OCI-LY1 (cell line): ENCODE measurements at regions not wholly inside any gene's neighbourhood (a gene's known extent, or its start where the extent isn't known, plus 50 kb on each side); places are given as distances from the start of the nearest gene placed in this dataset.

Source experiments
- H2AFZ ChIP-seq: fragments of 200-600 bp; sonication (generic), shearing (Covaris generic); 2 replicates; pipeline ENCODE4 v1.6.0; 2014; ENCODE audit warnings: antibody characterized with exemption, mild to moderate bottlenecking, low read length
- H3F3A ChIP-seq: fragments of 200-600 bp; sonication (generic), shearing (Covaris generic); 2 replicates; pipeline ENCODE4 v1.6.0; 2014; ENCODE audit warnings: mild to moderate bottlenecking, antibody characterized with exemption, low read length, moderate library complexity; ENCODE audit not compliant: insufficient read depth
- H3K27ac ChIP-seq: fragments of 200-600 bp; sonication (generic); 2 replicates; pipeline ENCODE4 v1.5.1; 2014; ENCODE audit warnings: low read length, mixed run types, mild to moderate bottlenecking, low read depth; ENCODE audit not compliant: poor library complexity, severe bottlenecking
- H3K27me3 ChIP-seq: fragments of 200-600 bp; sonication (generic); 2 replicates; pipeline ENCODE4 v1.6.0; 2014; ENCODE audit warnings: antibody characterized with exemption, mild to moderate bottlenecking, low read length, moderate library complexity; ENCODE audit not compliant: insufficient read depth
- H3K36me3 ChIP-seq: fragments of 200-600 bp; sonication (generic); 2 replicates; pipeline ENCODE4 v1.6.1; 2014; ENCODE audit warnings: mild to moderate bottlenecking, antibody characterized with exemption, low read length, moderate library complexity, mixed read lengths; ENCODE audit not compliant: insufficient read depth
- H3K4me1 ChIP-seq: fragments of 200-600 bp; sonication (generic); 2 replicates; pipeline ENCODE4 v1.5.1; 2014; ENCODE audit warnings: mild to moderate bottlenecking, low read length, moderate library complexity; ENCODE audit not compliant: insufficient read depth, severe bottlenecking
- H3K4me2 ChIP-seq: fragments of 200-600 bp; sonication (generic), shearing (Covaris generic); 2 replicates; pipeline ENCODE4 v1.6.1; 2014; ENCODE audit warnings: low read length
- H3K4me3 ChIP-seq: fragments of 200-600 bp; sonication (generic); 2 replicates; pipeline ENCODE4 v1.5.1; 2014; ENCODE audit warnings: low read length, low read depth, mild to moderate bottlenecking, mixed read lengths; ENCODE audit not compliant: poor library complexity, severe bottlenecking
- H3K79me2 ChIP-seq: fragments of 200-600 bp; shearing (Covaris generic); 2 replicates; pipeline ENCODE4 v1.6.1; 2016; ENCODE audit warnings: mixed run types, low read length, mixed read lengths; ENCODE audit not compliant: insufficient read depth
- H3K9ac ChIP-seq: fragments of 200-600 bp; sonication (generic), shearing (Covaris generic); 2 replicates; pipeline ENCODE4 v1.6.1; 2014; ENCODE audit warnings: mild to moderate bottlenecking, low read length, mixed read lengths
- H3K9me2 ChIP-seq: fragments of 200-600 bp; sonication (generic), shearing (Covaris generic); 2 replicates; pipeline ENCODE4 v1.6.1; 2014; ENCODE audit warnings: low read depth, mild to moderate bottlenecking, low read length, mixed read lengths
- H3K9me3 ChIP-seq: fragments of 200-600 bp; shearing (Covaris generic); 2 replicates; pipeline ENCODE4 v1.6.1; 2014; ENCODE audit warnings: low read length, mixed read lengths
- H4K20me1 ChIP-seq: fragments of 200-600 bp; sonication (generic), shearing (Covaris generic); 2 replicates; pipeline ENCODE4 v1.6.0; 2016; ENCODE audit warnings: mild to moderate bottlenecking, low read length; ENCODE audit not compliant: insufficient read depth
- EZH2 ChIP-seq: fragments of 200-600 bp; sonication (generic), shearing (Covaris generic); IDR thresholded peaks from 2 replicates; pipeline ENCODE4 v1.8.0; 2017; ENCODE audit warnings: borderline replicate concordance, mixed run types, mild to moderate bottlenecking, antibody characterized with exemption, low read length, moderate library complexity, mixed read lengths
- TF ChIP-seq, protein P1 (sequence below): fragments of 200-600 bp; sonication (generic), shearing (Covaris generic); IDR thresholded peaks from 2 replicates; pipeline ENCODE4 v1.5.1; 2017; ENCODE audit warnings: mild to moderate bottlenecking, antibody characterized with exemption, low read length, moderate library complexity, mixed read lengths

DNA sequence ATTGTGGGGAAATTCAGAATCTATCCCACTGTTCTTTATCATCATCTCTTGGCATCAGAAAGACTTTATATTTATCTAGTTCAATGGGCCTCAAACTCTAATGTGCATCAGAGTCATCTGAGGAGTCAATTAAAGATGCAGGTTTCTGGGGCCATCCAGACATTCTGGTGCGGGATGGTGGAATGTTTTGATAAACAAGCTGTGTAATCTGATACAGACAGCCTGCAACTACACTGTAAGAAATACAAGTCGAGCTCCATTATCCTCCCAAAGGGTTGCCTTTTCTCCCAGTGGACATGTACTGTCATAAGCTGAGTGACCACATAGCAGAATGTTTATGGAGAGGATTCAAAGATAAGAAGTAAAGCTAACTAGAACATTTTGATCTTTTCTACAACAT is 515.3 kb upstream of the DCC start:
- Histone ChIP-seq H3K9ac (no peak overlapping the region), H3K4me1 (no peaks in the 10 kb centered on the region), H3K4me3 (no peak overlapping the region), H3K27me3 (no peaks in the 10 kb centered on the region), H3K9me3 (no peaks in the 10 kb centered on the region), H2AFZ (no peak overlapping the region), H3K9me2 (no peaks in the 10 kb centered on the region), H3K4me2 (no peak overlapping the region), H3K79me2 (no peaks in the 10 kb centered on the region), H4K20me1 (no peaks in the 10 kb centered on the region), H3K36me3 (no peaks in the 10 kb centered on the region), H3K27ac (no peak overlapping the region), H3F3A (no peaks in the 10 kb centered on the region)
- TF ChIP-seq EZH2, result no peak
- TF ChIP-seq, protein P1, sequence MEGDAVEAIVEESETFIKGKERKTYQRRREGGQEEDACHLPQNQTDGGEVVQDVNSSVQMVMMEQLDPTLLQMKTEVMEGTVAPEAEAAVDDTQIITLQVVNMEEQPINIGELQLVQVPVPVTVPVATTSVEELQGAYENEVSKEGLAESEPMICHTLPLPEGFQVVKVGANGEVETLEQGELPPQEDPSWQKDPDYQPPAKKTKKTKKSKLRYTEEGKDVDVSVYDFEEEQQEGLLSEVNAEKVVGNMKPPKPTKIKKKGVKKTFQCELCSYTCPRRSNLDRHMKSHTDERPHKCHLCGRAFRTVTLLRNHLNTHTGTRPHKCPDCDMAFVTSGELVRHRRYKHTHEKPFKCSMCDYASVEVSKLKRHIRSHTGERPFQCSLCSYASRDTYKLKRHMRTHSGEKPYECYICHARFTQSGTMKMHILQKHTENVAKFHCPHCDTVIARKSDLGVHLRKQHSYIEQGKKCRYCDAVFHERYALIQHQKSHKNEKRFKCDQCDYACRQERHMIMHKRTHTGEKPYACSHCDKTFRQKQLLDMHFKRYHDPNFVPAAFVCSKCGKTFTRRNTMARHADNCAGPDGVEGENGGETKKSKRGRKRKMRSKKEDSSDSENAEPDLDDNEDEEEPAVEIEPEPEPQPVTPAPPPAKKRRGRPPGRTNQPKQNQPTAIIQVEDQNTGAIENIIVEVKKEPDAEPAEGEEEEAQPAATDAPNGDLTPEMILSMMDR, result no peak

DNA sequence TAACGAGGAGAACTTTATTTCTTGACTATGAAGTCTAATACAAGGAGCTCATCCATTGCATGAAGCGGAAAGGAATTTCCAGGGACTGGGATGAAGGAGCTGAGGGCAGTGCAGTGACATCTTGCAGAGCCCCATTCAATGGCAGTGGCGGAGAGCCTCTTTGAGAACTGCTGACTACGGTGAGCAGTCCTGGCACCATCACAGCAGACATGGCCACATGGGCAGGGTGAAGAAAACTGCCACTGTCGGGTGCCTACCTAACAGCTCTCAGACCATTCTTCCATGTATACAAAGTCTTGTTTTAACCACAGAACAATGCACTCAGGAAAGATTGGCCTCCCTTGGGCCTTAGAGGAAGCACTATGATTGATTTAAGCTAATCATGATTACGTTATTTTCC is 506.1 kb upstream of the DCC start:
- Histone ChIP-seq H4K20me1 (no peaks in the 10 kb centered on the region), H3K9me3 (no peaks in the 10 kb centered on the region), H3K9ac (no peak overlapping the region), H3K36me3 (no peaks in the 10 kb centered on the region), H3K27me3 (no peaks in the 10 kb centered on the region), H3K9me2 (no peaks in the 10 kb centered on the region), H3F3A (no peaks in the 10 kb centered on the region), H3K79me2 (no peaks in the 10 kb centered on the region), H2AFZ (no peak overlapping the region), H3K4me1 (no peaks in the 10 kb centered on the region), H3K27ac (no peak overlapping the region), H3K4me2 (no peak overlapping the region), H3K4me3 (no peak overlapping the region)
- TF ChIP-seq, protein P1, result no peak
- TF ChIP-seq EZH2, result no peak

DNA sequence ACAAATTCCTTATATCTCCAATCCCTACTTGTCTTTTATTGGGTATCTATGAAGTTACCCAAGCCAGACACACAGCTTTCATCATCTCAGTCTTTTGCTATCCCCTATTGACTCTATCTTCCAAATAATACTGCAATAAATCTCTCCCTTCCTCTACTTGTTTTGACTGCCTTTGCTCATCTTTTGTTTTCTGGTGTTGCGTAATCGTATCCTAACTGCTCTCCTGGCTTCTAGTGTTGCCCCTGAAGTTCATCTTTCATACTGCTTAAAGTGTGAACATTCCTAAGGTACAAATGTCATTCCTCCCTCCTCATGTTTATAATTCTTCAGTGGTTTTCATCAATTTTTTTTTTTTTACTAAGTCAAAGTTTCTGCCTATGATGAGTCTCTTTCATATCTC is 491.3 kb upstream of the DCC start:
- H3F3A ChIP-seq, result no peaks in the 10 kb centered on the region

More for the DNA sequence above, 491.3 kb upstream of the DCC start:
- H3K36me3 ChIP-seq, result no peaks in the 10 kb centered on the region
- H3K27ac ChIP-seq, result no peak overlapping the region
- no peaks in the 10 kb centered on the region for H3K27me3 ChIP-seq
- no peak overlapping the region for H3K4me3 ChIP-seq
- H3K4me1 ChIP-seq, result no peaks in the 10 kb centered on the region
- no peaks in the 10 kb centered on the region for H3K9me3 ChIP-seq
- H3K9ac ChIP-seq, result no peak overlapping the region
- no peak overlapping the region for H3K4me2 ChIP-seq
- no peak overlapping the region for H2AFZ ChIP-seq
- H3K79me2 ChIP-seq, result no peaks in the 10 kb centered on the region
- H4K20me1 ChIP-seq, result no peaks in the 10 kb centered on the region
- H3K9me2 ChIP-seq, result no peaks in the 10 kb centered on the region
- TF ChIP-seq, protein P1, result no peak
- no peak for TF ChIP-seq EZH2
